CD4-positive, alpha-beta T cell treated with Interleukin-4 for 1 hour (primary cell): ENCODE measurements at regions not wholly inside any gene's neighbourhood (a gene's known extent, or its start where the extent isn't known, plus 50 kb on each side); places are given as distances from the start of the nearest gene placed in this dataset.
"Not testable (repeated sequence)": the region's sequence is repeated elsewhere in the genome, so short reads cannot be mapped to it uniquely, and the experiment has no call there.

Experiments
- DNase-seq, 2 donors: peaks; one replicate each; pipeline ENCODE4 v3.0.0-alpha.2; 2020 to 2022

DNA sequence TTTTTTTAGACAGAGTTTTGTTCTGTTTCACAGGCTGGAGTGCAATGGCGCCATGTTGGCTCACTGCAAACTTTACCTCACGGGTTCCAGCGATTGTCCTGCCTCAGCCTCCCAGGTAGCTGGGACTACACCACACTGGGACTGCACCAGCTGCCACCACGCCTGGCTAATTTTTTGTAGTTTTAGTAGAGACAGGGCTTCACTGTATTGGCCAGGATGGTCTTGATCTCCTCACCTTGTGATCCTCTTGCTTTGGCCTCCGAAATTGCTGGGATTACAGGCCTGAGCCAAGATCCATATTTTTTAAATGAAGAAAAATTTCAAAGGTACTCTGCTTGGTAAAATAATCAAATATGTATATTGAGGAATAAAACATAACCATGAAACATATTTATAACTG lies 195.8 kb upstream of the TPTE start:
- DNase-seq, result peak in 1 of 2 donors; percentile 49

DNA sequence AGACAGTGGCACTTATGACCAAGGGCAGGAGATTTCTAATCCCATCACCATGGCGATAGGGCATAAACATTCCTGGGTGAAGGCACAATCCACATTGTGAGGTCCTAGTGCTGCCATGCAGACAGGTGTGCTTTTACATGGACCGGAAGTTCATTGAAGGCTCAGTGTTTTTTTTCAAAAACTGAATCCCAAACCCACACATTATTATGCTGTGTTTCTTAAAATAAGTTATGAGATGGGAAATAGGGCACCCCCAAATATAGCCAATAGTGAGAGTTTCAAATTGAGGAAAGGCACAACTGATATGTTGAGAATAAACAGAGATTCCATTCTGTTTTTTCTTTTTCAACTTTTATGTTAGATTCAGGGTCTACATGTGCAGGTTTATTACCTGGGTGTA lies 195.2 kb upstream of the TPTE start:
- not testable (repeated sequence) for DNase-seq

DNA sequence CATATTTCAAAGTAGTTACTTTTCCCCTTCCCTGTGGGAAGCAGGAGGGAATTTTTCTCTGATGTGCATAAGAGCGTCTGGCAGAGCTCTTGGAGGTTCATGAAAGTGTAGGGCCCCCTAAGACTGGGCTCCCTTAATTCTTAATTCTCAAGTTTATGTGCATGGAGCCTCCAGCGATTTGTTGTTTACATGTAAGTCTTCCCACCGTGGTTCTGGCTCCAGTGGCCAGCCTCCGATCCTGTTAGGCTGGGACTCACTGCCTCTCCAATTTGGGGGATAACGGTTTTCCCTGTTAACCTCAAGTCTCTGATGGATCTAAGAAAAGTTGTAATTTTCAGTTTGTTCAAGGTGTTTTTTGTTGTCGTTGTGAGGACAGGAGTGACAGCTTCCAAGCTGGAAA lies 192.7 kb upstream of the TPTE start:
- not testable (repeated sequence) for DNase-seq

- DNase-seq, result not testable (repeated sequence)
Measured at GRCh38 chr21:10330641-10331119, 190.7 kb upstream of the TPTE start.

GRCh38 chr21:10331134-10331533 lies 190.2 kb upstream of the TPTE start:
- DNase-seq, result not testable (repeated sequence)

DNA sequence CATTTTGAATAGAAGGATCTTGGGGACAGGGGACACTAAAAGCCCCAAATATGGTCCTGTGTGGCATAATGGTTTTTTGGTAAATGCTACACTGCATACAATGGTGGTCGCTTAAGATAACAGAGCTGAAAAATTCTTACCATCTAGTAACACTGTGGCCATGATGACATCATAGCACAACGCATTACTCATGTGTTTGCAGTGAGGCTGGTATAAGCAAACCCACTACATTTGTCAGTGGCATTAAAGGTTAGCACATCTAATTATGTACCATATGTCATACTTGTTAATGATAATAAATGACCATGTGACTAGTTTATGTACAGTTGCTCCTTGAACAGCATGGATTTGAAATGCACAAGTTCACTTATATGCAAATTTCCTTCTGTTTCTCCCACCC lies 188.4 kb upstream of the TPTE start:
- DNase-seq, result not testable (repeated sequence)

- DNase-seq, result not testable (repeated sequence)
Measured at GRCh38 chr21:10334391-10334790, 187.0 kb upstream of the TPTE start.

- not testable (repeated sequence) for DNase-seq
Measured at GRCh38 chr21:10342261-10342956, 179.0 kb upstream of the TPTE start.

- not testable (repeated sequence) for DNase-seq
Measured at GRCh38 chr21:10343146-10343935, 178.0 kb upstream of the TPTE start.

DNA sequence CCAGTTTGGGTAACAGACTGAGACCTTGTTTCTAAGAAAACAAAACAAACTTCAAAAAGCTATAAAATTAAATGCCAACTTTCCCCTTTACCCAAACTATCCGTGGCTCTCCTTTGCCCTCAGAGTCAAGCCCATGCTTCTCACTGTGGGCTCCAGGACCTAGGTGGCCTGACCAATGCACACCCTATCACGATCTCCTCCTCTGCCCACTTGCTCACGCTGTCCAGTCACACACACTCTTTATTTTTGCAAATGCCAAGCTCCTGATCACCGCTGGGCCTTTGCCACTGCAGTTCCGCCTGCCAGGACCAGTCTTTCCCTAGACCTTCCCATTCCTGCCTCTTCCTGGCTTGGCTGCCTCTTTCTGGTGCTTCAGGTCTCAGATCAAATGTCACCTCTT lies 177.1 kb upstream of the TPTE start:
- not testable (repeated sequence) for DNase-seq

DNA sequence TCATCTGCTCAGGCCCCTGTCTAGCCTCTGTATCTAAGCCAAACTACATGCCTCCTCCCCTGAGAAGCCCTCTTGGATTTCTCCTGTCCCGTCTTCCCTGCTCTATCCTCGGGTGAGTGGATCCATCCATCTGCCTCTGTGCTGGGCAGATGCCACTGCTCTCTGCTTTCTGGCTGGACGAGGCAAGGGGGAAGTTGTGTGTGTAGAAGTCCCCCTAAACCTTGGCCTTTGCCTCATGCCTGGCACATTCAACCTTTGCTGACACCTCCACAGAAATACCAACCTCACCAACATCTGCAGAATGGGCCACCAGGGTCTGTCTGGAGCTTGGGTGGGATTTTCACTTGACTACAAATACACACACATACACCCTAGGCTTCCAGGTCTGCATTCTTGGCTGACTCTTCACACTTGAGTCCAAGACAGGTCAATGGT lies 176.2 kb upstream of the TPTE start:
- DNase-seq, result not testable (repeated sequence)

DNA sequence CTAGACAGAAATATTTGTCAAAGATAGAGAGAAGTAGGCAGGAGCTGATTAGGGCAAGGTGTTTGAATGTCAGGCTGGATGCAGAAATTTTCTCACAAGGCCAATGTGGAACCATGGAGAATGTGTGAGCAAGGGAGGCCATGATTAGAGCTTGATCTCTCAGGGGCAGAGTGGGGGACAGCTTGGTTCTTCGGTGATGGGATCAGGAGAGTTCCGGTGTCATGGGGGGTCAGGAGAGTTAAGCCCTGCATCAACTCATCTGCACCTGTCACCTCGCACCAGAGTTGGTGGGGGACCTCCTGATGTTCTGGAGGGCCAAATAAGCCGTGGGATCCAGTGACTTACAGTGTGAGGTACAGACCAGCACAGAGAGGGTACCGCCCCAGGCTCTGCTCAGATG lies 175.1 kb upstream of the TPTE start:
- DNase-seq, result not testable (repeated sequence)

DNA sequence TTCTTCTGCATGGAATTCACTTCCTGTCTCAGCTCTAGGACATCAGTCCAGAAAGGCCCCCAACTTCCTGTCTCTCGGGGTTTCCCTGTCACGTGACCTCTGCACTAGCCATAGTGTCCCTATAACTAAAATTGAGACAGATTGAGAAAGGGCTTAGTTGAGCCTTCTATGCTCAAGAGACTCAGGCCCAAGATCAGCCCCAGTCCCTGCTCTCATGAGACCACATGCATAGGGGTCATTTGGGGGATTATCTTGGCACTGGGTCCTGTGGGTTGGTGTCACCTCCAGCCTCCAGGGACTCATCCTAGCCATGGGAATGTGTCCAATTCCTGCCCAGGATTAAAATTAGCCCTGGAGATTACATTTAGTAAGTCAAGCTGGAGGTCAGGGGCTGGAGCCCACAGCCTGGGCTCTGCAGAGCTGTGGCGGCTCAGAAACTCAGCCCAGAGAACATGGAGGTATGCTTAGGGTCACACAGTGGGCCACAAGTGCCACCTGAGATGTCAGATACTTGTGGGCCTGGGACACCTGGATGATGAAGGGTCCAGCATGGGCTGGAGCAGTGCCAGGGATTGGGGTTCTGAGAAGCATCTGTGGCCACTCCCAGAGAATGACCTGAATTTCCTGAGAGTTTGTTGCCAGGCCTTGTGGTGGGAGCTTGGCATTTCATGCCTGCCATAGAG lies 174.3 kb upstream of the TPTE start:
- DNase-seq, result not testable (repeated sequence)

DNA sequence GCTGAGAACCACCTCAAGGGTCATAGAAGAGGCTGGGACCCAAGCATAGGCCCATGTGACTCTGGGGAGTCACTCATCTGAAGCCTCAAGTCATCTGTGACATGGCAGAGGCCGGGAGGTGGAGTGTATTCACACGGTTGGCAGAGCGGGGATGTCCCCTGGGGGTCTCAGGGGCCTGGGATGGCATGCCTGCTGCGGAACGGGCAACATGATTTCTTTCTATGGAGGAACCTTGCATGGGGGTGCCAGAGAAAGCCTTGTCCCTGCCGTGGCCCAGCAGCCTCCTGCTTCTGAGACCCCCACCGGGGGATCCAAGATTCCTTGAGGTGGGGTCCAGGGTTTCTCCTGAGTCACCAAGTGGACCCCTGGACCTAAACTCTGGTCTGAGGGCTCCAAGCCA lies 173.7 kb upstream of the TPTE start:
- DNase-seq, result not testable (repeated sequence)

DNA sequence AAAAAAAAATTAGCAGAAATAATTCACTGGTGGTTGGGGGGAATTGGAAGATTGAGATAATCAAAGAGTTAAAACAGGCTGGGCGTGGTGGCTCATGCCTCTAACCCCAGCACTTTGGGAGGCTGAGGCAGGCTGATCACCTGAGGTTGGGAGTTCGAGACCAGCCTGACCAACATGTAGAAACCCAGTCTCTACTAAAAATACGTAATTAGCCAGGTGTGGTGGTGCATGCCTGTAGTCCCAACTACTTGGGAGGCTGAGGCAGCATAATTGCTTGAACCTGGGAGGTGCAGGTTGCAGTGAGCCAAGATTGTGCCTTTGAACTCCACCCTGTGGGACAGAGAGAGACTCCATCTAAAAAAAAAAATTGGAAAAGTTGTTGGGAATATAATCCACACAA lies 173.2 kb upstream of the TPTE start:
- not testable (repeated sequence) for DNase-seq

GRCh38 chr21:10354851-10355578 lies 166.4 kb upstream of the TPTE start:
- not testable (repeated sequence) for DNase-seq

- DNase-seq, result not testable (repeated sequence)
Measured at GRCh38 chr21:10359120-10359519, 162.3 kb upstream of the TPTE start.

DNA sequence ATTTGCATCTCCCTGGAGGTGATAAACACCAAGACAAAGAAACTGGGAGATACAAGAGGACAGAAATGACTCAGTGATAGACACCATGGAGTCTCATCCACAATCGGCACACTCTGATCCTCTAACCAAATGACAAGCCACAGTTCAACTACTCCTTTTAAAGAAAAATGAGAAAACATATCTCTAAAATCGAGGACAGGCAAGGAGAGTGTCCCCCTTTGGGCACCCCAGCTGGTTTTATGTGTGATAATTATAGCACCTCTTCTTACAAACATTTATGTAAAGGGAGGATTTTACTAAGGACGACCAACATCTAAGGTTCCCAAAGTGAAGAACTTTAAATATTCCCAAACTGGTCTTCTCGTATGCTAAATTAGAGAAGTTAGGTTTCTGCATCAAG lies 161.5 kb upstream of the TPTE start:
- DNase-seq, result not testable (repeated sequence)

GRCh38 chr21:10361214-10361736 lies 160.1 kb upstream of the TPTE start:
- not testable (repeated sequence) for DNase-seq

GRCh38 chr21:10362816-10363215 lies 158.6 kb upstream of the TPTE start:
- not testable (repeated sequence) for DNase-seq

GRCh38 chr21:10363321-10363720 lies 158.1 kb upstream of the TPTE start:
- DNase-seq, result not testable (repeated sequence)

DNA sequence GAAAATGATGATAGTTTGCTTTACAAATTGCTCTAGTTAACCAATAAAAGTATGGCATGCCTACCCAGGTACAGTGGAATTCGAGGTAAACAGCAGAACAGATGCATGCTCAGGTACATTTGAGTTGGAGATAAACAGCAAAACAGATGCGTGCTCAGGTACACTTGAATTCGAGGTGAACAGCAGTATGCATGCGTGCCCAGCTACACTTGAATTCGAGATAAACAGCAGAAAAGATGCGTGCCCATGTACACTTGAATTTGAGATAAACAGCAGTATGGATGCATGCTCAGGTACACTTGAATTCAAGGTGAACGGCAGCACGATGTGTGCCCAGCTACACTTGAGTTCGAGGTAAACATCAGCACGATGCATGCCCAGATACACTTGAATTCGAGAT lies 155.2 kb upstream of the TPTE start:
- DNase-seq, result not testable (repeated sequence)
